ENCODE measurements at regions not wholly inside any gene's neighbourhood (a gene's known extent, or its start where the extent isn't known, plus 50 kb on each side); places are given as distances from the start of the nearest gene placed in this dataset.
"Not testable (repeated sequence)": the region's sequence is repeated elsewhere in the genome, so short reads cannot be mapped to it uniquely, and the experiment has no call there.

- H3K27ac ChIP-seq (ENCODE audit: low read length); BruUV-seq (replicated peaks); H3K36me3 ChIP-seq (ENCODE audit: control insufficient read depth, insufficient read depth, low read length); H3K4me1 ChIP-seq (ENCODE audit: control insufficient read depth, insufficient read depth, low read length); in situ Hi-C loops (cut with HindIII; ENCODE audit: low pct_unique_long_range_greater_than_20kb, low sequenced_read_pairs); POLR2A ChIA-PET; ATAC-seq; DNase-seq (ENCODE audit: low read depth, low spot score); H3K4me3 ChIP-seq (ENCODE audit: low read depth in 2 of 2, low read length in 2 of 2); H3K9me3 ChIP-seq (ENCODE audit: control insufficient read depth, insufficient read depth, low read depth, low read length); CTCF ChIA-PET; H3K27me3 ChIP-seq (ENCODE audit: control insufficient read depth, insufficient read depth, low read length): not testable (repeated sequence)
- intact Hi-C loops (cut with micrococcal nuclease; ENCODE audit: unreplicated experiment): loop anchor here (10.0 kb wide), 1 partner anchor 384 kb away; no protein-coding TSS in a partner anchor
These were observed 79.5 kb upstream of the ABCD2 start for GRCh38 chr12:39699079-39699478.

- no peaks in the 10 kb centered on the region for H3K4me1 ChIP-seq (ENCODE audit: control insufficient read depth, insufficient read depth, low read length)
- DNase-seq (ENCODE audit: low read depth, low spot score) (no peak), ATAC-seq (no peak)
- H3K27ac ChIP-seq (ENCODE audit: low read length): no peak overlapping the region
- BruUV-seq (replicated peaks): no TSS peak
- no peaks in the 10 kb centered on the region for H3K9me3 ChIP-seq (ENCODE audit: control insufficient read depth, insufficient read depth, low read depth, low read length)
- intact Hi-C loops (cut with micrococcal nuclease; ENCODE audit: unreplicated experiment) (loop anchor here (10.0 kb wide), 1 partner anchor 382 kb away; no protein-coding TSS in a partner anchor), in situ Hi-C loops (cut with HindIII; ENCODE audit: low pct_unique_long_range_greater_than_20kb, low sequenced_read_pairs) (no loop called here)
- H3K4me3 ChIP-seq (ENCODE audit: low read depth in 2 of 2, low read length in 2 of 2): no peak overlapping the region
- H3K36me3 ChIP-seq (ENCODE audit: control insufficient read depth, insufficient read depth, low read length): no peaks in the 10 kb centered on the region
- TF ChIP-seq POLR2AphosphoS5 (IDR thresholded peaks at IDR 0.05; ENCODE audit: low read depth, low read length): no peak
- no peak for TF ChIP-seq REST (IDR thresholded peaks at IDR 0.05; ENCODE audit: insufficient read depth in 1 of 2, low read depth in 2 of 2, low read length in 1 of 2)
- no peak for TF ChIP-seq SIN3A (IDR thresholded peaks at IDR 0.05; ENCODE audit: borderline replicate concordance, insufficient read depth, low read depth, low read length)
- TF ChIP-seq CTCF (IDR thresholded peaks at IDR 0.05): no peak
- no peak for TF ChIP-seq TCF7L2 (IDR thresholded peaks at IDR 0.05; ENCODE audit: low read depth, low read length)
- ChIA-PET CTCF (no interaction called here), POLR2A (no interaction called here)
- no peaks in the 10 kb centered on the region for H3K27me3 ChIP-seq (ENCODE audit: control insufficient read depth, insufficient read depth, low read length)
These were observed 77.5 kb upstream of the ABCD2 start for GRCh38 chr12:39697108-39697507.

- POLR2A ChIA-PET: no interaction called here
- H3K36me3 ChIP-seq (ENCODE audit: control insufficient read depth, insufficient read depth, low read length): no peaks in the 10 kb centered on the region
- H3K4me3 ChIP-seq (ENCODE audit: low read depth in 2 of 2, low read length in 2 of 2): no peak overlapping the region
- TF ChIP-seq SIN3A (IDR thresholded peaks at IDR 0.05; ENCODE audit: borderline replicate concordance, insufficient read depth, low read depth, low read length): no peak
- TF ChIP-seq REST (IDR thresholded peaks at IDR 0.05; ENCODE audit: insufficient read depth in 1 of 2, low read depth in 2 of 2, low read length in 1 of 2): no peak
- no peak for TF ChIP-seq TCF7L2 (IDR thresholded peaks at IDR 0.05; ENCODE audit: low read depth, low read length)
- no peak for TF ChIP-seq POLR2AphosphoS5 (IDR thresholded peaks at IDR 0.05; ENCODE audit: low read depth, low read length)
- TF ChIP-seq CTCF (IDR thresholded peaks at IDR 0.05): no peak
- no peaks in the 10 kb centered on the region for H3K4me1 ChIP-seq (ENCODE audit: control insufficient read depth, insufficient read depth, low read length)
- H3K27ac ChIP-seq (ENCODE audit: low read length): no peak overlapping the region
- DNase-seq (ENCODE audit: low read depth, low spot score) (no peak), ATAC-seq (no peak)
- in situ Hi-C loops (cut with HindIII; ENCODE audit: low pct_unique_long_range_greater_than_20kb, low sequenced_read_pairs): no loop called here
- intact Hi-C loops (cut with micrococcal nuclease; ENCODE audit: unreplicated experiment): loop anchor here (10.0 kb wide), 1 partner anchor 378 kb away; no protein-coding TSS in a partner anchor
- no TSS peak for BruUV-seq (replicated peaks)
- H3K9me3 ChIP-seq (ENCODE audit: control insufficient read depth, insufficient read depth, low read depth, low read length): no peaks in the 10 kb centered on the region
- CTCF ChIA-PET: interaction anchor here (0.7 kb wide), 1 partner anchor 37 kb away, joined by 3 read pairs; no protein-coding TSS in a partner anchor
- no peaks in the 10 kb centered on the region for H3K27me3 ChIP-seq (ENCODE audit: control insufficient read depth, insufficient read depth, low read length)
These were observed 72.8 kb upstream of the ABCD2 start for GRCh38 chr12:39692258-39692853.

Measured in Panc1 (cell line).